Endometrium (tissue), 2 donors: ENCODE measurements at regions not wholly inside any gene's neighbourhood (a gene's known extent, or its start where the extent isn't known, plus 50 kb on each side); places are given as distances from the start of the nearest gene placed in this dataset.
"Not testable (repeated sequence)": the region's sequence is repeated elsewhere in the genome, so short reads cannot be mapped to it uniquely, and the experiment has no call there.

ENCODE experiments used
- FAIRE-seq: peaks from 2 replicates; lab custom pipeline; 2012; peaks lifted over from hg19 to GRCh38; lab: Jason Lieb, UNC
- donor health status: control.
- donor health status: control.

- no peak for FAIRE-seq
Measured at GRCh38 chr5:19240170-19240569, 747.8 kb downstream of the CDH18 start.

- no peak for FAIRE-seq
Measured at GRCh38 chr5:19241690-19242089, 746.3 kb downstream of the CDH18 start.

DNA sequence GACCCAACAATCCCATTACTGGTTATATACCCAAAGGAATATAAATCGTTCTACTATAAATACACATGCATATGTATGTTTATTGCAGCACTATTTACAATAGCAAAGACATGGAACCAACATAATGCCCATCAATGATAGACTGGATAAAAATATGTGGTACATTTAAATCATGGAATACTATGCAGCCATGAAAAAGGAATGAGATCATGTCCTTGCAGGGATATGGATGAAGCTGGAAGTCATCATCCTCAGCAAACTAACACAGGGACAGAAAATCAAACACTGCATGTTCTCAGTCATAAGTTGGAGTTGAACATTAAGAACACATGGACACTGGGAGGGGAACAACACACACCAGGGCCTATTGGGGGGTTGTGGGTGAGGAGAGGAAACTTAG, 741.8 kb downstream of the CDH18 start:
- not testable (repeated sequence) for FAIRE-seq

DNA sequence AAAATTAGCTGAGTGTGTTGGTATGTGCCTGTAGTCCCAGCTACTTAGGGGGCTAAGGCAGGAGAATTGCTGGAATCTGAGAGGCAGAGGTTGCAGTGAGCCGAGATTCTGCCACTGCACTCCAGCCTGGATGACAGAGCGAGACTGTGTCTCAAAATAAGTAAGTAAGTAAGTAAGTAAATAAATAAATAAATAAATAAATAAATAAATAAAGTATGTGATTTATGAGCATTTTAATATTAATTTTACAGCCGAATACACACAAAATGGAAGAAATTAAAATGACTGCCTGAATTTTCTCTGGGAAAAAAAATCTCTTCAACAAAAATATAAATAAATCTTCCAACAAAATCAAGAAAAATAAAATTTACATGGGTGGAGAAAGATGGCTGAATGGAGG, 740.7 kb downstream of the CDH18 start:
- no peak for FAIRE-seq

GRCh38 chr5:19256036-19256435, 732.0 kb downstream of the CDH18 start:
- FAIRE-seq, result no peak

DNA sequence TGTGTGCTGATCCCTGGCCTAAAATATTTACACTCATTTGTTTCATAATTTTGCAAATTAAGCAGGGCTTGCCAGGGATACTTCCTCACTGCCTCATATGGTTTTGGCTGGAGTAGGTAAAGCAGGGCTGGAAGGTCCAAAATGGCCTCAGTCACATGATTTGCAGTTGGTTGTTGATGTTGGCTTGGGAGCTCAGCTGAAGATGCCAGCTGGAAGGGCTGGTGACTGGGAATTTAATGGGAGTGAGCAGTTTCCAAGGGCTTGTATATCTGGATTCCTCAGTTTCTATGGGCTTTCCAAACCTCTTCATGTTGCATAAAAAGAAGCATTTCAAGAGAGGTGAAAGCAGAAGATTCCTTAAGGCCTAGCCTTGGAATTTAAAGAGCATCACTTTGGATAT, 729.3 kb downstream of the CDH18 start:
- FAIRE-seq, result no peak

GRCh38 chr5:19261879-19262278, 726.1 kb downstream of the CDH18 start:
- FAIRE-seq, result no peak

DNA sequence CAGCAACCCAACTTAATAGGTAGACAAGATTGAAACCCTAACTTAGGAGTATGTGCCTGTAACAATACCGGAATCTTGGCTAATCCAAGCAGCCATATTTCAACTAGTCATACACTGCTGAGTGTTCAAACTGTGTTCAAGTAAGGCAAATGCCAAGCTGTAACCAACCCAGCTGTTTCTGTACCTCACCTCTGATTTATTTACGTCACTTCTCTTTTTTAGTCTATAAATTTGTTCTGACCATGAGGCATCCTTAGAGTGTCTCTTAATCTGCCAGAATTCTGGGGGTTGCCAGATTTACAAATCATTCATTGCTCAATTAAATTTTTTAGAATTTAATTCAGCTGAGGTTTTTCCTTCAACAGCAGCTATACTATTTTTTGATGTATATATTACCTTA, 723.2 kb downstream of the CDH18 start:
- no peak for FAIRE-seq

DNA sequence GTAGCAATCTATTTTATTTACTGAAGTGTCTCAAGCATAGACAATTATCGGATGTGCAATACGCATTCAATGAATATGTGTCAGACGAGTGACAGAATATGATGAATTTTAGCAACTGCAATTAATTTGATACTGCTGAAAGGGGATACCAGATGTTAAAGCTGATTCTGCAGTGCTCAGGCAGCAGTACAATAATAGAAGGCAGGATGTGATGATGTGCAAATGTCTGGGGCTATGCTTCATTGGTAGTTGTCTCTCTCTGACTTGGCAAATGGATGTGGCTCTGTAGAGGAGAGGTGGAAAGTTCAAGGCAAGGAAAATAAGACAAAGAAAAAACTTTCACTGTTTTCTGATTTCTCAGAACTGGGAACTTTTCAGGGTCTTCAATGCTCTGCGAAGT, 721.2 kb downstream of the CDH18 start:
- no peak for FAIRE-seq

- FAIRE-seq, result no peak
Measured at GRCh38 chr5:19270153-19270552, 717.8 kb downstream of the CDH18 start.

DNA sequence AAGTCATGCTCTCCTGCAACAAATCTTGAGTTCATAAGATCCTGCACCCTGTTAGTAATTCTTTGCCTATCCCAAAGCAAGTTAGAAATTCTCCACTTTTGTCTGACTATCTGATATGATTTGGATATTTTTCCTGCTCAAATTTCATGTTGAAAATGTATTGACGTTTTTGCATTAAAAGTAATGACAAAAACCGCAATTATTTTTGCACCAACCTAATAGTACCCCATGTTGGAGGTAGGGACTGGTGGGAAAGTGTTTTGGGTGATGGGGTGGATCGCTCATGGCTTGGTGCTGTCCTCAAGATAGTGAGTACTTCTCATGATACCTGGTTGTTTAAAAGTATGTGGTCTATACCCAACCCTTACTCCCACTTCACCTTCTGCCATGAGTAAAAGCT, 713.4 kb downstream of the CDH18 start:
- no peak for FAIRE-seq

DNA sequence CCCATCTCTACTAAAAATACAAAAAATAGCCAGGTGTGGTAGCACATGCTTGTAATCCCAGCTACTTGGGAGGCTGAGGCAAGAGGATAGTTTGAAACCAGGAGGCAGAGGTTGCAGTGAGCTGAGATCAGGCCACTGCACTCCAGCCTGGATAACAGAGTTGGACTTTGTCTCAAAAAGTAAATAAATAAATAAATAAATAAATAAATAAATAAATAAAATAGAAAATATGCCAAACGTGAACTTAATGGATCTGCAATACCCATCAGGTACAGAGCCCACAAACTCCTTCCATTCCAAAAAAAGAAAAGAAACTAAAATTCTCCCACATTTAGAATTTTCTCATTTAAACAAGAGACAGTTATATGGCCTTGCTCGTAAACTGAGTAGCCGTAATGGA, 702.7 kb downstream of the CDH18 start:
- no peak for FAIRE-seq

GRCh38 chr5:19287548-19288277, 700.3 kb downstream of the CDH18 start:
- FAIRE-seq, result not testable (repeated sequence)

- FAIRE-seq, result not testable (repeated sequence)
Measured at GRCh38 chr5:19288311-19288710, 699.7 kb downstream of the CDH18 start.

DNA sequence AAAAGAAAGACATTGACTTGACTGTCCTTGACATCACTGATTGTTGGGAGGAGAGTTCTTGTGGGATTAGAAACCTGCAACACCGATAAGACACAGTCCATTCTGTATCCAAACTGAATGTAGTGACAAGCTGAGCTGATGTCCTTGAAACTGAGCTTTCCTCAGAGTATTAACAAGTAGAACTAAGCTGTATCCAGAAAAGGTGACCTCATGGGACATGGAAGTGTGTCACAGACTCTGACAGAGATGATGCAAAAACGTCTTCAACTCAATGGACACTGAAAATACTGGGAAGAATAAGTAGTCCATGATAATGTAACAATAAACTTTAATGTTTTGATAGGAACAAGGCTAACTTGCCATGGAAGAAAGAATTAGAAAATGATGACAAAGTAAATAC, 690.1 kb downstream of the CDH18 start:
- FAIRE-seq, result no peak

- FAIRE-seq, result peak; percentile 76
Measured at GRCh38 chr5:19301271-19301670, 686.7 kb downstream of the CDH18 start.

DNA sequence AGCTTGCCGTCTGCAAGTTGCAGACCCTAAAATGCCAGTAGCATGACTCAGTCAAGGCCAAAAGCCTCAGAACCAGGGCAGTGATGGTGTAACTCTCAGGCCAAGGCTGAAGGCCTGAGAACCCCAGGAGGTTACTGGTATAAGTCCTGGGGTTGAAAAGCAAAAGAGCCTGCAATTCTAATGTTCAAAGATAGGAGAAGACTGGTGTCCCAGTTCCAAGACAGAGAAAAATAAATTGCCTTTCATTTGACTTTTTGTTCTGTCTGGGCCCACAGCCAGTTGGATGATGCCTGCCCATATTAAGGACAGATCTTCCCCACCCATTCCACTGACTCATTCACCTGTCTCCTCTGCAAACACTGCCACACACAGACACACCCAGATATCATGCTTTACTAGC, 673.2 kb downstream of the CDH18 start:
- no peak for FAIRE-seq

DNA sequence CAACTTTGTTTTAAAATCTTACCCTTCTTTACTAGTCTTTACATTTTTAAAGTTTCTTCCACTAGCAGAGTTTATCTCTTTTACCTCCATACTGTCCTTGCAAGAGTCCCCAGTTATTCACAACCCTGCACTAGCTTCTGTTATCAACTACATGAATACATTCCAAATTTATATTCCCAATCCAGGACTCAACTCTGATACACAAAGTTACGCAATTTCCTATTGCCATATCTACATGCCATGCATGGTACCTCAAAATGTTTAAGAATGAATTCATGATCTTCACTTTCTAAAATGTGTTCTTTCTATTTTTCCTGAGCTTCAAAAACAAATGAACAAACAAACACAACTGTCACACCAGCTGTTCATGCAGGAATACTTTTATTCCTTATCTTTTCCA, 668.7 kb downstream of the CDH18 start:
- FAIRE-seq, result no peak

- no peak for FAIRE-seq
Measured at GRCh38 chr5:19322716-19323485, 665.1 kb downstream of the CDH18 start.

DNA sequence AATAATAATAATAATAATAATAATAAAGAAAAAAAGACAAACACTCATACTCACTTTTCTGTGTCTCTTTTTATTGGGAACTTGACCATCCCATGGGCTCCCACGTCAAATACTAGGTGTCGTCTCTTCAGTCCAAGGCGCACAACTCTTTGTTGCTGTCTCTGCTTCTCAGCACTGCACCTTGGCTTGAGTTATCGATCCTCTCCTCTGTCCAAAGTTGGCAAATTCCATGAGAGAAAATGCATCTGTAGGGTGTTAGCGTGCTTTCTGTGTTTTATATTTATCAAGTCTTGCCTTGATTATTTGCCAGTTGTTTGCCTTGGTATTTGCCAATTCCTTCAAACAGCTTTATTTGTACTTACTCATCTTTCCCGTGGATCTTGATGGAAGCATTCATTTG, 653.7 kb downstream of the CDH18 start:
- FAIRE-seq, result no peak

- no peak for FAIRE-seq
Measured at GRCh38 chr5:19342942-19343341, 645.1 kb downstream of the CDH18 start.

DNA sequence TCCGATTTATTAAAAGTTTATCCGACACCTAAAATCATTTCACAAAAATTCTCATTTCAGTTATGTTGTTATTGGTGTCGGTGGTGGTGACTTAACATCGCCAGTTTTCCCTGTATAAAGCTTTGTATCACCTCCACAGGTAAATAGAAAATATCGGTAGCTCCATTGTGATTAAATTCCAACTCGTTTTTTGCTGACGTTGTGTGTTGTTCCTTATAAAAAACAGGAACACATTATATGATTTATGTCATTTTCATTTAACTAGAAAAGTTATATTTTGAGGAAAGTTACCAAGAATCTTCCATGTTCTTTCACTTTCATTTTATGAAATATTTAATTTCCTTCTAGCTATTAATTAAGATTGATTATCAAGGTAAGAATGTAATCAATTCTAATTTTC, 635.9 kb downstream of the CDH18 start:
- no peak for FAIRE-seq

DNA sequence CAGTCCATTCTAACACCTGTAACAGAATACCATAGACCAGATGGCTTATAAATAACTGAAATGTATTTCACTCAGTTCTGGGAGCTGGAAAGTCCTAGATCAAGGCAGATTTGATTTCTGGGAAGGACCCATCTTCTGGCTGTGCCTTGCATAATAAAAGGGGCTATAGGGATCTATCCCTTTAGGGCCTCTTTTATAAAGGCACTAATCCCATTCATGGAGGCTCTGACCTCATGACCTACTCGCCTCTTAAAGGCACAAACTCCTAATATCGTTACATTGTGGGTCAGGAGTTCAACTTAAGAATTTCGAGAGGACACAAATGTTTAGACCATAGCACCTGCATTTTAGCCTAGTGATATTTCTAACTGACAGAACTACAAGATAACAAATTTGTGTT, 619.0 kb downstream of the CDH18 start:
- no peak for FAIRE-seq

DNA sequence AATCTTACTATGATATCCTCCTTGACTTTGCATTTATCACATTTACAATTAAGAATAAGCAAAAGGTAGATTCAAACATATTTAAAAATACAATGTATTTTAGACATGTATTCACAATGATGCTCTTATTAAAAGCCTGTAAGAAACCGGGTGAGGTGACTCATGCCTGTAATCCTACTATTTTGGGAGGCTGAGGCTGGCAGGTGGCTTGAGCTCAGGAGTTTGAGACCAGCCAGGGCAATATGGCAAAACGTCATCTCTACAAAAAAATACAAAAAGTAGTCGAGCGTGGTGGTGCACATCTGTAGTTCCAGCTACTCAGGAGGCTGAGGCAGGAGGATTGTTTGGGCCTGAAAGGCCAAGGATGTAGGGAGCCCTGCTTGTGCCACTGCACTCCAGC, 618.4 kb downstream of the CDH18 start:
- FAIRE-seq, result no peak
